ENCODE measurements at regions not wholly inside any gene's neighbourhood (a gene's known extent, or its start where the extent isn't known, plus 50 kb on each side); places are given as distances from the start of the nearest gene placed in this dataset.

DNA sequence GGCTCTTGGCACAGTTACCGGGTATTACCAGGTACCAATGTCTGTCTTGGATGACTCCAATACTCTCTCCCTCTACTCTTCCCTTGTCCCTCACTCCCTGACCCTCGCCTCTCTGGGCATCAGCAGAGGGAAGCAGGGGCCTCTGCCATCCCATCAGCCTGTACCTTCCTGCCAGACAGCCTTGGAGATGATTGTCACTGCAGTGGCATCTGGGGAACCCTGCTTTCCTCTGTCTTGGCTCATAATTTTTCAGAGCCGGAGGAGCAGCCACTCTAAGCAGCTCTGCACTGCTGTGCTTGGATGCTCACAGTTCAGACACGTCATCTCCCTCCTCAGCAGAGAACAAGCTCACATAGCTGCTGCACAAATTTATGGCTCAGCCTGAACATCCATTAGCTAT is 274.1 kb downstream of the SMARCA2 start:
- Histone ChIP-seq H3K4me3 (no peak overlapping the region), H3K27me3 (no peaks in the 10 kb centered on the region), H3K9me3 (no peaks in the 10 kb centered on the region), H3K27ac (no peak overlapping the region), H3K4me1 (no peaks in the 10 kb centered on the region), H3K36me3 (no peaks in the 10 kb centered on the region)
- TF ChIP-seq, protein P1, sequence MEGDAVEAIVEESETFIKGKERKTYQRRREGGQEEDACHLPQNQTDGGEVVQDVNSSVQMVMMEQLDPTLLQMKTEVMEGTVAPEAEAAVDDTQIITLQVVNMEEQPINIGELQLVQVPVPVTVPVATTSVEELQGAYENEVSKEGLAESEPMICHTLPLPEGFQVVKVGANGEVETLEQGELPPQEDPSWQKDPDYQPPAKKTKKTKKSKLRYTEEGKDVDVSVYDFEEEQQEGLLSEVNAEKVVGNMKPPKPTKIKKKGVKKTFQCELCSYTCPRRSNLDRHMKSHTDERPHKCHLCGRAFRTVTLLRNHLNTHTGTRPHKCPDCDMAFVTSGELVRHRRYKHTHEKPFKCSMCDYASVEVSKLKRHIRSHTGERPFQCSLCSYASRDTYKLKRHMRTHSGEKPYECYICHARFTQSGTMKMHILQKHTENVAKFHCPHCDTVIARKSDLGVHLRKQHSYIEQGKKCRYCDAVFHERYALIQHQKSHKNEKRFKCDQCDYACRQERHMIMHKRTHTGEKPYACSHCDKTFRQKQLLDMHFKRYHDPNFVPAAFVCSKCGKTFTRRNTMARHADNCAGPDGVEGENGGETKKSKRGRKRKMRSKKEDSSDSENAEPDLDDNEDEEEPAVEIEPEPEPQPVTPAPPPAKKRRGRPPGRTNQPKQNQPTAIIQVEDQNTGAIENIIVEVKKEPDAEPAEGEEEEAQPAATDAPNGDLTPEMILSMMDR (IDR thresholded peaks at IDR 0.05) = no peak
- intact Hi-C loops (cut with DNase I; ENCODE audit: low total_unique reads) = no loop called here
- DNase-seq = no peak

DNA sequence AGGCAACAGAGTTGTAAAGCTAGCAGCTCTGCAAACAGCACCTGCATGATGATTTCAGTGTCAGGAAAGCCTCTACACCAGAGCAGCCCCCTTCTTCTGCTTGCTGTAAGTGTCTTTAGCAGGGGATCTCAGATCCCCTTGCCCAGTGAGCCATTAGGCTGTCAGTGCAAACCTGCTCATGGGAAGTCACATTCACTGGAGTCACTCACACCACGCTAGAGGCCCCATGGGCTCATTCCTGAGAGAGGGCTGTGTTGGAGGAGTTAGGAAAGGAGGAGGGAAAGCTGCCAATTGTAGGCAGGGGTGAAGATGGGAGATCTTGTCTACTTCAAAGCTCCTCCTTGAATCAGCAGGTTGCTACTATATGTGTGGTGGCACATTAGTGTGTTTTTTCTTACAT is 275.2 kb downstream of the SMARCA2 start:
- no peak for DNase-seq
- no peak overlapping the region for H3K4me3 ChIP-seq
- no peaks in the 10 kb centered on the region for H3K4me1 ChIP-seq
- no peaks in the 10 kb centered on the region for H3K9me3 ChIP-seq
- H3K27ac ChIP-seq = no peak overlapping the region
- TF ChIP-seq, protein P1 (IDR thresholded peaks at IDR 0.05) = no peak
- H3K36me3 ChIP-seq = no peaks in the 10 kb centered on the region
- no peaks in the 10 kb centered on the region for H3K27me3 ChIP-seq
- intact Hi-C loops (cut with DNase I; ENCODE audit: low total_unique reads) = no loop called here

DNA sequence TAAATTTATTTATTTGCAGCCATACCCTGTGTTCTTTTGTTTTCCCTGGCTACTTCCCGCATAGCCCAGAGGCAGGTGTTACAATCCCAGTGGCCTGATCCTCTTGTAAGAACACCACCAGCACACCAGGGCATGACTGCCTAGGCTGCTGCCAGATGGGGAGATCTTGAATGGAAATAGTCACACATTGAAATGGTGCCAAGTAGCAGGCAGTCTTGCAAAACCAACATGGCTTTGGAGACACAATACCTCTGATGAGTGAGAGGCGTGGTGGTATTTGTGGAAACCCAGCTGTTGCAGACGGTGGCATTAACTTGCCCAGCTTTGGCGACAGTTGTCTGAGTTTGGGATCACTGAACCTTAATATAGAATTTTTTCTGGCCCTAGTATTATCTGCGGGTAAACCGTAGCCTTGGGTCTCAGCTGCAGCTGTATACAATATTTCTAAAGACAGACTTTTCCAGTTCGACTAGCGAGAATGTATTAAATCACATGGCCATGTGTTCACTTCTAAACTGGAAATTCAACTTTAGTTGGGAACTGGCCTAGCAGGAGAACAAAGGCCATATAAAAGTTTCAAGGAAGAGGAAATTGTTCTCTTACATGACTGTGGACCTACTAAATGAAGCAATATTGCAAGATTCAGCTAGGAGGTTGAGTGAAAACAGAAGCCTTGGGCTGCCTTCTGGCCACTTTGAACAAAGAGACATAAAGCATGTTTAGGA is 277.0 kb downstream of the SMARCA2 start:
- no peaks in the 10 kb centered on the region for H3K36me3 ChIP-seq
- H3K4me1 ChIP-seq = no peaks in the 10 kb centered on the region
- DNase-seq = no peak
- H3K27ac ChIP-seq = no peak overlapping the region
- no peaks in the 10 kb centered on the region for H3K27me3 ChIP-seq
- intact Hi-C loops (cut with DNase I; ENCODE audit: low total_unique reads) = no loop called here
- TF ChIP-seq, protein P1 (IDR thresholded peaks at IDR 0.05) = no peak
- H3K4me3 ChIP-seq = no peak overlapping the region
- no peaks in the 10 kb centered on the region for H3K9me3 ChIP-seq

DNA sequence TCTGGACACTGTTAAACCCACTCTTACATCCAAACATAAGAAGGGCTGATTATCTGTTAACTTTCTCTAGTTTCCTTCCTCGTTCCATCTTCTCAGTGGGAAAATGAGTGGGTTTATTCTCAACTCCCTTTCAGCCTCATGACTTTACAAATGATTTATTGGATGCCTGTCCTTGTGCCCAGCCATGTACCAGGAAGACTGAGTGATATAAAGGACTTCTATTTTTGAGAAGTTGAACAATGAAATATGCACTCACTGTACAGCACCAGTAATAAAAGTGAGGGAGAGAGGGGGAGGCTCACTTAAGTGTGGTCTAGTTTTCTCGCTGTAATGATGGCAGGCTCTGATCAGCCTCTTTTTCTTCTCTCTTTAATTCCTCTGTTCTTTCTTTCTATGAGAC is 277.6 kb downstream of the SMARCA2 start:
- H3K9me3 ChIP-seq = no peaks in the 10 kb centered on the region
- no peak overlapping the region for H3K27ac ChIP-seq
- no peak for DNase-seq
- no peaks in the 10 kb centered on the region for H3K36me3 ChIP-seq
- no peak overlapping the region for H3K4me3 ChIP-seq
- TF ChIP-seq, protein P1 (IDR thresholded peaks at IDR 0.05) = no peak
- H3K27me3 ChIP-seq = no peaks in the 10 kb centered on the region
- no peaks in the 10 kb centered on the region for H3K4me1 ChIP-seq
- intact Hi-C loops (cut with DNase I; ENCODE audit: low total_unique reads) = no loop called here

DNA sequence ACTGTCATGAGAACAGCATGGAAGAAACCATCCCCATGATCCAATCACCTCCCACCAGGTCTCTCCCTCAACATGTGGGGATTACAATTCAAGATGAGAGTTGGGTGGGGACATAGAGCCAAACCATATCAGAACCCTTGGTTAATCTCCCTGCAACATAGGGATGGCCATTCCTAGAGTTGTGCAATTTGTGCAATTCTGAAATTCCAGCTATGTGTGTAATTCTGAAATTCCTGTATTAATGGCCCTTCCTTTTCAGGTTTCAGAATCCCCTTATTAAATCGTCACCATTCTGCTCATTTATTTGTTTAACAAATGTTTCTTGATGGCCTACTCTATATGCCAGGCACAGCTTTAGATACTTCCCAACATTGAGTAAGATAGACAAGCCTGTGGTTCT is 282.6 kb downstream of the SMARCA2 start:
- Histone ChIP-seq H3K36me3 (no peaks in the 10 kb centered on the region), H3K9me3 (no peaks in the 10 kb centered on the region), H3K27ac (no peak overlapping the region), H3K27me3 (no peaks in the 10 kb centered on the region), H3K4me1 (no peaks in the 10 kb centered on the region), H3K4me3 (no peak overlapping the region)
- intact Hi-C loops (cut with DNase I; ENCODE audit: low total_unique reads) = no loop called here
- DNase-seq = no peak
- TF ChIP-seq, protein P1 (IDR thresholded peaks at IDR 0.05) = no peak

DNA sequence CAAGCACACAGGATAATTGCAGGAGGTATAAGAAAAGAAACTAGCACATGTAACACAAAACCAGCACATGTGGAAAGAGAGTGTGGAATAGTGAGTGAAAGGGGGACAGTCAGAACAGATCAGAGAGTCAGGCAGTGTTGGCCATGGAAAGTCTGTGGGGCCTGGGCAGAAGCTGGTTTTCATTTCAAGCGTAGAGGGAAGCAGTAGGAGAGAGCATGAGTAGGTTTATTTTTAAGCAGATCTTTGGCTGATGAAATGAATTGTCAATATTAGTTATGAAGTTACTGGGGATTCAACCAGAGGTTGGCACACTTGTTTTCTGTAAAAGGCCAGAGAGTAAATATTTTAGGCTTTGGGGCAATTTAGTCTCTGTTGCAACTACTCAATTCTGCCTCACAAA is 283.1 kb downstream of the SMARCA2 start:
- Histone ChIP-seq H3K4me3 (no peak overlapping the region), H3K9me3 (no peaks in the 10 kb centered on the region), H3K27ac (no peak overlapping the region), H3K27me3 (no peaks in the 10 kb centered on the region), H3K4me1 (no peaks in the 10 kb centered on the region), H3K36me3 (no peaks in the 10 kb centered on the region)
- TF ChIP-seq, protein P1 (IDR thresholded peaks at IDR 0.05) = no peak
- intact Hi-C loops (cut with DNase I; ENCODE audit: low total_unique reads) = no loop called here
- DNase-seq = no peak
